AG09319 (cell line): ENCODE measurements at regions not wholly inside any gene's neighbourhood (a gene's known extent, or its start where the extent isn't known, plus 50 kb on each side); places are given as distances from the start of the nearest gene placed in this dataset.

Experiments
- DNase-seq: peaks from one replicate; pipeline ENCODE4 v3.0.0-alpha.2; 2010; ENCODE audit warnings: low read depth; ENCODE audit errors: extremely low read depth
- CTCF ChIP-seq: IDR thresholded peaks from 2 replicates; pipeline ENCODE4 v1.5.1; 2011; ENCODE audit warnings: low read depth, mild to moderate bottlenecking, inconsistent platforms, low read length, moderate library complexity

DNA sequence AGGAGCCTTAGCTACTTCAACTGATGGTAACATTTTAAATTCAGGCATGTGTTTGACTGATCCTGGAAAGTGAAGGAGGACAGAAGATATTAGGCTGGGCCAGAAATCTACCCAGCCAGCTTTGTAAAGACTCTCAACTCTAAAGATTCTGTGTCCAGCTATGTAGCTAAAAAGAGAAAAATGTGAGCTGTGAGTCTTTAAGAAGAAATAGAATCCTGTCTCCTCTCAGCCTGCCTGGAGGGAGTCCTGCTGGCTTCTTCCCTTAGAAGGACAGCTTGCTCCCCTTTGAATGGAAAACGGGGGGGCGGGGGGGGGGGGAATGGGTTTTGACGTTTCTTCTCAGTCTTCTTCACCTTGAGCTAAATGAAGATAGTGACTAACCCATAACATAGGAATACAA is 54.3 kb upstream of the INTU start:
- no peak for DNase-seq
- TF ChIP-seq CTCF = no peak

DNA sequence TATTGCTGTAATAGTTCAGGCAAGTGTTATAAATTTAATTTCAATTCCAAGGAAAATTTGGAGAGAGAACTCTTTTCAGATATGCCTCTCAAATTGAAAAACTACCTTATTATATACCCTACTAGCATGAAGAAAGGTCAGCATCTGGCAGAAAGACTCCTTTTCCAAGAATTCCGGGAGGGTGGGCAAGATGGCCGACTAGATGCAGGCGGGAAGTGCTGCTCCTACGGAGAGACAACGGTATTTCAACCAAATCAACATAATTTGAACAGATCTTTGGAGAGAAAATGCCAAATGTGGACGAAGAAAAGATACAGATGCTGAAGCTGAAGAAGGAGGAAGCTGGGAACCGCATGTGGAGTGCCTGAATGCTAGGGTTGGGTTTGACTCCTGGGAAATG is 53.8 kb upstream of the INTU start:
- DNase-seq = no peak
- no peak for TF ChIP-seq CTCF

DNA sequence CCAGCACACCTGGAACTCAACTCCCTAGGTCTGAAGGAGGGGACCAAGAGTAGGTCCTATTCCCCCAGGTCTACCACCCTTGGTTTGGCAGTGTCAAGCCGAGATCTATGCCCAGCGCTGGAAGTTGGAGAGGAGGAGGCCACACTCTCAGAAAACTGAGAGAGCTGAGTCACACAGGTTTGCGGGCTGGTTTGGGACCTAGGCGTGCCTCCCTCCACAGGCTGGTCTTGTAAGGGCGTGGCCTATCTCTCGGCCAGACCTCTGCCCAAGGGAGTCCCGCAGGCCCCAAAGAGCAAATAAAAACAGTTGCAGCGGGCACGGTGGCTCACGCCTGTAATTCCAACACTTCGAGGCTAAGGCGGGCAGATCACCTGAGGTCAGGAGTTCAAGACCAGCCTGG is 52.9 kb upstream of the INTU start:
- TF ChIP-seq CTCF = no peak
- DNase-seq = no peak

DNA sequence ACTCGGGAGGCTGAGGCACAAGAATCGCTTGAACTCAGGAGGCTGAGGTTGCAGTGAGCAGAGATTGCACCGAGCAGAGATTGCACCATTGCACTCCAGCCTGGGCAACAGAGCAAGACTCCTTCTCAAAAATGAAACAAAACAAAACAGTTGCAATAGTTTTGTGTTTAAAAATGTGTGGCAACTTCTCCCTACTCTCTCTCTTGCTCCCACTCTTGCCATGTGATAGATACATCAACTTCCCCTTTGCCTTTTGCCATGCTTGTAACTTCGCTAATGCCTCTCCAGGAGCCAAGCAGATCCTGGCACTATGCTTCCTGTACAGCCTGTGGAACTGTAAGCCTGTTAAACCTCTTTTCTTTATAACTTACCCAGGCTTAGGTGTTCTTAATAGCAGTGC is 52.5 kb upstream of the INTU start:
- no peak for TF ChIP-seq CTCF
- no peak for DNase-seq

DNA sequence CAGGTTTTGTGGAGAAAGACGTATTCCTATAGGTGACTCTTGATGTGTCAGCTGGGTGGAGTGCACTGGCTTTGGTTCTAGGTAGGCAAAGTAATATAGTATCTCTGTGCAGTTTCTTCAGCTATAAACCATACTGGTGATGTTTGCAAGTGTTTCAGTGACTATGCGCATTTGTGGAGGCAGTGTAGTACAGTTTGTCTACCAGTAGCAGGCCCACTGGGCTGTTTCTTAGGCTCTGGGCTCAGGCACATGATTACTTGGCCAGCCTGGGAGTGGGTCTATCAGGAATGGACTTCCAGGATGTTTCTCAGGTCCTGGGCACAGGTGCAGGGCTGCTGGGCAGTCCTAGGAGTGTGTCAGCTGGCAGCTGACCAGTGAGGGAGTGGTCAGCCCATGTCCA is 51.9 kb upstream of the INTU start:
- no peak for TF ChIP-seq CTCF
- no peak for DNase-seq
